Neuronal stem cell (in vitro differentiated cells): ENCODE measurements at regions not wholly inside any gene's neighbourhood (a gene's known extent, or its start where the extent isn't known, plus 50 kb on each side); places are given as distances from the start of the nearest gene placed in this dataset.
"Not testable (repeated sequence)": the region's sequence is repeated elsewhere in the genome, so short reads cannot be mapped to it uniquely, and the experiment has no call there.

ENCODE experiments used
- DNase-seq: peaks from one replicate; pipeline ENCODE4 v3.0.0-alpha.2; 2013; ENCODE audit warnings: low spot score
- H2AFZ ChIP-seq: one replicate; pipeline ENCODE4 v1.6.1; 2013; ENCODE audit warnings: mild to moderate bottlenecking, low read length, inconsistent platforms
- H2AK5ac ChIP-seq: 2 replicates; pipeline ENCODE4 v1.6.1; 2013; ENCODE audit warnings: low read depth, mild to moderate bottlenecking, inconsistent platforms, low read length, moderate library complexity, mixed read lengths
- H2BK120ac ChIP-seq: 2 replicates; pipeline ENCODE4 v1.6.1; 2013; ENCODE audit warnings: low read depth, mild to moderate bottlenecking, inconsistent platforms, low read length, moderate library complexity, mixed read lengths
- H2BK12ac ChIP-seq: one replicate; pipeline ENCODE4 v1.6.1; 2013; ENCODE audit warnings: low read length, inconsistent platforms
- H2BK15ac ChIP-seq: 2 replicates; pipeline ENCODE4 v1.6.1; 2013; ENCODE audit warnings: mild to moderate bottlenecking, low read length, inconsistent platforms, mixed read lengths
- H2BK5ac ChIP-seq: one replicate; pipeline ENCODE4 v1.6.1; 2013; ENCODE audit warnings: inconsistent platforms, mild to moderate bottlenecking, low read length, moderate library complexity
- H3K14ac ChIP-seq: one replicate; pipeline ENCODE4 v1.6.1; 2013; ENCODE audit warnings: low read length, inconsistent platforms
- H3K18ac ChIP-seq: 2 replicates; pipeline ENCODE4 v1.6.1; 2013; ENCODE audit warnings: low read length, inconsistent platforms
- H3K23ac ChIP-seq: 2 replicates; pipeline ENCODE4 v1.6.1; 2013; ENCODE audit warnings: low read depth, mild to moderate bottlenecking, mixed read lengths, low read length, inconsistent platforms; ENCODE audit not compliant: poor library complexity
- H3K27ac ChIP-seq: replicated peaks from 3 replicates; pipeline ENCODE4 v1.5.1; 2013; ENCODE audit warnings: low read length, inconsistent platforms
- H3K27me3 ChIP-seq, 3 experiments: 2 replicates each; pipeline ENCODE4 v1.6.1; 2013; ENCODE audit warnings: low read length in 3 of 3, mild to moderate bottlenecking in 2 of 3, inconsistent platforms in 1 of 3, low read depth in 1 of 3, mixed read lengths in 1 of 3, moderate library complexity in 1 of 3; ENCODE audit not compliant: control insufficient read depth in 3 of 3, insufficient read depth in 3 of 3
- H3K36me3 ChIP-seq, 2 donors: replicated peaks in 1 of 2; 2 replicates each; pipeline ENCODE4 v1.6.1; 2013; ENCODE audit warnings: low read length in 2 of 2; ENCODE audit not compliant: control insufficient read depth in 2 of 2, insufficient read depth in 2 of 2
- H3K4ac ChIP-seq: 2 replicates; pipeline ENCODE4 v1.6.1; 2013; ENCODE audit warnings: inconsistent platforms, mild to moderate bottlenecking, low read length, moderate library complexity
- H3K4me1 ChIP-seq, 2 donors: 1 replicate in 1 of 2; 2 replicates in 1 of 2; pipeline ENCODE4 v1.6.1; 2013; ENCODE audit warnings: low read length in 2 of 2, low read depth in 1 of 2; ENCODE audit not compliant: control insufficient read depth in 2 of 2, insufficient read depth in 1 of 2
- H3K4me2 ChIP-seq: one replicate; pipeline ENCODE4 v1.6.1; 2013; ENCODE audit warnings: mild to moderate bottlenecking, low read length, inconsistent platforms; ENCODE audit not compliant: insufficient read depth, poor library complexity, severe bottlenecking
- H3K4me3 ChIP-seq, 2 donors: 2 replicates each; pipeline ENCODE4 v1.5.1; 2013; ENCODE audit warnings: low read length in 2 of 2, mild to moderate bottlenecking in 2 of 2, inconsistent platforms in 1 of 2, moderate library complexity in 1 of 2
- H3K79me1 ChIP-seq: one replicate; pipeline ENCODE4 v1.6.1; 2013; ENCODE audit warnings: low read depth, mild to moderate bottlenecking, inconsistent platforms, low read length, moderate library complexity
- H3K9ac ChIP-seq: one replicate; pipeline ENCODE4 v1.6.1; 2013; ENCODE audit warnings: mild to moderate bottlenecking, low read depth, low read length, inconsistent platforms; ENCODE audit not compliant: poor library complexity
- H3K9me3 ChIP-seq, 2 donors: replicated peaks in 1 of 2; 2 replicates each; pipeline versions ENCODE3 to v1.6.1; 2013; ENCODE audit warnings: low read length in 2 of 2, mild to moderate bottlenecking in 2 of 2, inconsistent platforms in 1 of 2, low read depth in 1 of 2, mixed read lengths in 1 of 2, moderate library complexity in 1 of 2; ENCODE audit not compliant: control insufficient read depth in 2 of 2, insufficient read depth in 1 of 2
- H4K8ac ChIP-seq: one replicate; pipeline ENCODE4 v1.6.1; 2013; ENCODE audit warnings: low read depth, mild to moderate bottlenecking, inconsistent platforms, low read length, moderate library complexity
- H4K91ac ChIP-seq: one replicate; pipeline ENCODE4 v1.6.1; 2013; ENCODE audit warnings: low read length, low read depth, mild to moderate bottlenecking, inconsistent platforms; ENCODE audit not compliant: poor library complexity
- WGBS, 2 donors: extraction: QIAGEN DNeasy Blood & Tissue Kit; methylation state at CpG; one replicate each; pipeline ENCODE4 v1.1.7; 2013; ENCODE audit warnings: missing lambda C conversion rate in 2 of 2, mixed read lengths in 1 of 2; ENCODE audit not compliant: insufficient read length in 2 of 2, insufficient replicate concordance in 1 of 2; ENCODE audit errors: extremely low coverage in 2 of 2; 5-methylcytosine and 5-hydroxymethylcytosine counted together

DNA sequence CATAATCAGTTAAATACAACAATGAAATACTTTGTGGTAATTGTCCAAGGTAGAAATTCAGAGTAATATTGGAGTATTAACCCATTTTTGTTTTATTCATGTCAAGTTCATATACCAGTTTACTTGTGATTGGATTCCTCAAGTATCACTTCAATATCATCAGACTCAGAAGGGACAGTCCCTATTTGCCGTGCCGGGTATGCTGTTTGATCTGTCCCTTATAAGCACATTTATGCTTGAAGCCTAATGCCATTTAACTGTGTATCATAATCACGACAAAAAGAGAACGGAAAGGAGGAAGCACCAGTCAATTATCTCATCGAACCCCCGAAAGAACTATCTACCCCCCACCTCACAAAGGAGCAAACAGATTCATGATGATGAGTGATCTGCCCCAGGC lies 171.0 kb upstream of the TBL1X start:
- Histone ChIP-seq H3K79me1 (no peaks in the 10 kb centered on the region), H3K9me3 (no peaks in the 10 kb centered on the region), H3K4ac (no peak overlapping the region), H3K14ac (no peak overlapping the region), H2AK5ac (no peak overlapping the region), H3K27ac (no peak overlapping the region), H2AFZ (no peak overlapping the region), H2BK5ac (no peak overlapping the region), H3K9ac (no peak overlapping the region), H3K4me3 (no peak overlapping the region), H3K4me1 (peaks cover 8 to 11% of the 10 kb centered on the region in 2 donors), H2BK15ac (no peak overlapping the region), H4K91ac (no peak overlapping the region), H3K27me3 (peaks cover 0 to 24% (median 6%) of the 10 kb centered on the region in 3 experiments), H3K18ac (no peak overlapping the region), H2BK120ac (no peak overlapping the region), H2BK12ac (no peak overlapping the region), H3K36me3 (no peaks in the 10 kb centered on the region), H4K8ac (no peak overlapping the region), H3K4me2 (no peak overlapping the region), H3K23ac (no peak overlapping the region)
- DNase-seq = no peak
- WGBS, 2 donors = no CpG with 5 or more reads among the region's 6 CpGs

DNA sequence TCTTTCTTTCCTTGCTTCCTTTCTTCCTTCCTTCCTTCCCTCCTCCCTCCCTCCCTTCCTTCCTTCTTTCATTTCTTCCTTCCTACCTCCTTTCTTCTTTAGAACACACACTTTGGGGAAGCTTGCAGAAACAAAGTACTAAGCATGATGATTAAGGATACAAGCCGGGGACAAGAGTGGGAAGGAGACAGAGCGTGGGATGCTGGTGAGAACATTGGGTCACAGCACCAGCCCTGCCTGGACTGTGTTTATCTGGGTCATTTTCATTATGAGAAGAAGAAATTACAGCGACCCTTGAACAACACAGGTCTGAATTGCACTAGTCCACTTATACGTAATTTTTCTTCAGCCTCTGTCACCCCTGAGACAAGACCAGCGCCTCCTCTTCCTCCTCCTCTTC lies 169.3 kb upstream of the TBL1X start:
- Histone ChIP-seq H3K23ac (no peak overlapping the region), H3K27me3 (peaks cover 0 to 24% (median 6%) of the 10 kb centered on the region in 3 experiments), H2AFZ (no peak overlapping the region), H2BK15ac (no peak overlapping the region), H3K4me2 (no peak overlapping the region), H3K4ac (no peak overlapping the region), H3K79me1 (no peaks in the 10 kb centered on the region), H2BK120ac (no peak overlapping the region), H4K91ac (no peak overlapping the region), H3K9ac (no peak overlapping the region), H2BK5ac (no peak overlapping the region), H4K8ac (no peak overlapping the region), H3K4me3 (no peak overlapping the region), H3K27ac (no peak overlapping the region), H2BK12ac (no peak overlapping the region), H3K4me1 (peaks cover 8 to 11% of the 10 kb centered on the region in 2 donors), H3K18ac (no peak overlapping the region), H2AK5ac (no peak overlapping the region), H3K36me3 (no peaks in the 10 kb centered on the region), H3K14ac (no peak overlapping the region), H3K9me3 (no peaks in the 10 kb centered on the region)
- no CpG with 5 or more reads among the region's 5 CpGs for WGBS, 2 donors
- no peak for DNase-seq

DNA sequence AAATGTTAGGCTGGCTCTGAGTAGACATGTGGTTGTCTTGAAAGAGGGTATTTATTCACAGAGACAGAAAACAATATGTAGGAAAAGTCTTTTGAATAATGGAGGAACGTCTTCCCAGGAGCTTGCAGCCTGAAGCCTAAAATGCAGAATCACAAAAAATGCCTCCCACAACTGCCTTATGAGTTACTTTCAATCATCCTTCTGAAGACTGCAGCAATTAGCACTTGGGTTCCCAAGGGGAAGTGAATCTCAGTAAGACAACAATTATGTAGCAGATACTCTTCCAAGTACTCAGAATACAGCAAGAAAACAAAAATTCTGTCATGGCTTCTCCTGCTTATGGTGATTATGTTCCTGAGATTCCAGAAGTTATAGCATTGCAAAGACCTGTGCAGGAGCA lies 166.6 kb upstream of the TBL1X start:
- Histone ChIP-seq H3K9me3 (peaks cover 0 to 1% of the 10 kb centered on the region in 2 donors), H3K18ac (no peak overlapping the region), H3K79me1 (no peaks in the 10 kb centered on the region), H2BK15ac (no peak overlapping the region), H3K4me1 (no peaks in the 10 kb centered on the region), H2BK5ac (no peak overlapping the region), H4K91ac (no peak overlapping the region), H2BK12ac (no peak overlapping the region), H3K4me3 (no peak overlapping the region), H3K4me2 (no peak overlapping the region), H3K23ac (no peak overlapping the region), H2AK5ac (no peak overlapping the region), H3K9ac (no peak overlapping the region), H3K36me3 (no peaks in the 10 kb centered on the region), H3K14ac (no peak overlapping the region), H2AFZ (no peak overlapping the region), H4K8ac (no peak overlapping the region), H3K27me3 (peaks cover 0 to 11% (median 4%) of the 10 kb centered on the region in 3 experiments), H2BK120ac (no peak overlapping the region), H3K4ac (no peak overlapping the region), H3K27ac (no peak overlapping the region)
- DNase-seq = no peak
- no CpG with 5 or more reads among the region's 1 CpG for WGBS, 2 donors

DNA sequence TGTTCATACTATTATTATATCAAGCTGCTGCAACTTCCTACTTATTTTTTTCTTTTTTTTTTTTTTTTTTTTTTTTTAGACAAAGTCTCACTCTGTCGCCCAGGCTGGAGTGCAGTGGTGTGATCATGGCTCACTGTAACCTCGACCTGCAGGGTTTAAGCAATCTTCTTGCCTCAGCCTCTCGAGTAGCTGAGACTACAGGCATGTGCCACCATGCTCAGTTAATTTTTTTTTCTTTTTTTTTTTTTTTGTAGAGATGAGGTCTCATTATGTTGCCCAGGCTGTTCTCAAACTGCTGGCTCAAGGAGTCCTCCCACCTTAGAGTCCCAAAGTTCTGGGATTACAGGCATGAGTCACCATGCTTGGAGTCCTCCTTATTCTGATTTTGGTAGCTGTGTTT lies 165.2 kb upstream of the TBL1X start:
- H3K4me3 ChIP-seq, H3K36me3 ChIP-seq, H4K91ac ChIP-seq, H2AFZ ChIP-seq, H2AK5ac ChIP-seq, H3K4me1 ChIP-seq, H2BK15ac ChIP-seq, H3K79me1 ChIP-seq, H3K9me3 ChIP-seq, H2BK5ac ChIP-seq, H2BK120ac ChIP-seq, H3K9ac ChIP-seq, H3K27me3 ChIP-seq, DNase-seq, H4K8ac ChIP-seq, H2BK12ac ChIP-seq, H3K14ac ChIP-seq, H3K27ac ChIP-seq, H3K18ac ChIP-seq, H3K23ac ChIP-seq, H3K4me2 ChIP-seq, H3K4ac ChIP-seq: not testable (repeated sequence)
- no CpG with 5 or more reads among the region's 3 CpGs for WGBS, 2 donors
